ENCODE measurements at regions not wholly inside any gene's neighbourhood (a gene's known extent, or its start where the extent isn't known, plus 50 kb on each side); places are given as distances from the start of the nearest gene placed in this dataset.

- DNase-seq (ENCODE audit: low spot score) = no peak
- TF ChIP-seq, protein P1, sequence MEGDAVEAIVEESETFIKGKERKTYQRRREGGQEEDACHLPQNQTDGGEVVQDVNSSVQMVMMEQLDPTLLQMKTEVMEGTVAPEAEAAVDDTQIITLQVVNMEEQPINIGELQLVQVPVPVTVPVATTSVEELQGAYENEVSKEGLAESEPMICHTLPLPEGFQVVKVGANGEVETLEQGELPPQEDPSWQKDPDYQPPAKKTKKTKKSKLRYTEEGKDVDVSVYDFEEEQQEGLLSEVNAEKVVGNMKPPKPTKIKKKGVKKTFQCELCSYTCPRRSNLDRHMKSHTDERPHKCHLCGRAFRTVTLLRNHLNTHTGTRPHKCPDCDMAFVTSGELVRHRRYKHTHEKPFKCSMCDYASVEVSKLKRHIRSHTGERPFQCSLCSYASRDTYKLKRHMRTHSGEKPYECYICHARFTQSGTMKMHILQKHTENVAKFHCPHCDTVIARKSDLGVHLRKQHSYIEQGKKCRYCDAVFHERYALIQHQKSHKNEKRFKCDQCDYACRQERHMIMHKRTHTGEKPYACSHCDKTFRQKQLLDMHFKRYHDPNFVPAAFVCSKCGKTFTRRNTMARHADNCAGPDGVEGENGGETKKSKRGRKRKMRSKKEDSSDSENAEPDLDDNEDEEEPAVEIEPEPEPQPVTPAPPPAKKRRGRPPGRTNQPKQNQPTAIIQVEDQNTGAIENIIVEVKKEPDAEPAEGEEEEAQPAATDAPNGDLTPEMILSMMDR (IDR thresholded peaks at IDR 0.05; ENCODE audit: extremely low read depth, missing control alignments) = no peak
Measured at GRCh38 chr7:46230990-46231305, 309.9 kb upstream of the IGFBP3 start.

DNA sequence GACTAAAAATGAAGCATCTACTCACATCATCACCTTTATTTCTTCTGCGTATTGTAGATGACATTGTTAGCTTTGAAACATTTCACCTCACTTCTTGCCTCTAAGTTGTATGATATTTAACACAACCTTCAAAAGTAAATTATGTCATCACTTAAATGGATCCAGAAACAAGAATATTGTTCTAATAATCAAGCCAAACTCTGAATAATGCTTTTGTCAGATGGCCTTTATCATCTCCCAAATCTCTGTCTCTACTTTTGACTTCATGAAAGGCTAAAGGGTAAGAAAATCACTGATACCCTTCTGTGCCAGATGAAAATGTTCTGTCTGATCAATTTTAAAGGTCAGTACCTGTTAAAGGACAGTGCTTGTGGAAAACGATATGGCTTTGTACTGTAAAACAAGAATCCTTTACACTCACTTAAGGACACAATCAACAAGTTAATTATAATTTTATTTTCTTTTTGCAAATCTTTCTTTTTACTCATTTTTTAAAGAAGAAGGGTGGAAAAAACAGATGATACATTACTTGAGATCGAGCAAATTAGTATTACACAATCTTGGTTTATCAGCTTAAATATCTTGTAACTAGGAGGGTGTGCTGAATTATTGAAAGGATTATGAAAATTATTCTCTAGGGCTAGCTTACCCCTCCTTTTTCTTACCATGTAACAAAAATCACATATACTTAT is 309.4 kb upstream of the IGFBP3 start:
- no peak for DNase-seq (ENCODE audit: low spot score)
- TF ChIP-seq, protein P1 (IDR thresholded peaks at IDR 0.05; ENCODE audit: extremely low read depth, missing control alignments) = no peak

GRCh38 chr7:46229409-46229808 is 308.3 kb upstream of the IGFBP3 start:
- TF ChIP-seq, protein P1 (IDR thresholded peaks at IDR 0.05; ENCODE audit: extremely low read depth, missing control alignments) = no peak
- DNase-seq (ENCODE audit: low spot score) = no peak

GRCh38 chr7:46226860-46227259 is 305.8 kb upstream of the IGFBP3 start:
- no peak for DNase-seq (ENCODE audit: low spot score)
- TF ChIP-seq, protein P1 (IDR thresholded peaks at IDR 0.05; ENCODE audit: extremely low read depth, missing control alignments) = no peak

DNA sequence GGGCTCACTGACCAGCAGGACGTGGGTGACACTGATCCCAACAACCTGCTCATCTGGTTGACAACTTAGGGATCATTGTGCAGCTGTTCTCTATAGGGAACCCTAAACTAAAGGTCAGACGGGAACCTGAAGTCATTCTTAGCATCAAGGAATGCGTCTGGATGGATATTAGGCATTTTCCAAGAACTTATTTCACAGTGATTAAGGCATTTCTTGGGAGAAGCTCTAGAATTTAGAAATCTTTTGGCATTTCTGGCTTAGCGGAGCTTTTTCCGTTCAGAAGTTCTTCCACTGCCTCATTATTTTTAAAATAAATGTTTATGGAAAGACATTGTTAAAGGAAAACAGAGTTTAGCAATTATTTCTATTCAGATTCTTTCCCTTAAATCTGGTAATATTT is 303.3 kb upstream of the IGFBP3 start:
- DNase-seq (ENCODE audit: low spot score) = no peak
- TF ChIP-seq, protein P1 (IDR thresholded peaks at IDR 0.05; ENCODE audit: extremely low read depth, missing control alignments) = no peak

DNA sequence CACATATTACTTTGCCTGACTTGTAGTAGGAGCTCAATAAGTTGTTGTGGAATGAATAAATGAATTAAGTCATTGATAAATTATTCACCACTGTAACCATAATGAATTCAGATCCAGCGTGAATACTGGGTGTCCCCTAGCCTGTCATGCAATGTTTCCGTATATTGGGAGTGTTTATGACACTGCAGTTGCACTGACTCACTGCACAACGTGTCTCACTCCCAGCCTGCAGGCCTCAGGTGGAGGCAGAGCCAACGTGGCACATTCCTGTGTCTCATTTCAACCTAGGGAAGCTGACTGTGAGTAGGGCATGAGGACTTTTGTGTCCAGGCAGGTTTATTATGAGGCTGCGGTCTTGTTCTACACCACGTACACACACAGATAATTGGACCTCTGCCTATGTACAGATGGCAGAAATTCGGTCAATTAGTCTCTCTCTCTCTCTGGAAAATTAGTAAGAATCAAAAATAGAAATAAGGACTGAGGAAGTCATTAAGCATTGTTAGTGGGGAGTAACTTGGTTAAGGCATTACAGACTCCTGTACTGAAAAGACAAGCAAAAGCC is 299.1 kb upstream of the IGFBP3 start:
- TF ChIP-seq, protein P1 (IDR thresholded peaks at IDR 0.05; ENCODE audit: extremely low read depth, missing control alignments) = no peak
- no peak for DNase-seq (ENCODE audit: low spot score)

DNA sequence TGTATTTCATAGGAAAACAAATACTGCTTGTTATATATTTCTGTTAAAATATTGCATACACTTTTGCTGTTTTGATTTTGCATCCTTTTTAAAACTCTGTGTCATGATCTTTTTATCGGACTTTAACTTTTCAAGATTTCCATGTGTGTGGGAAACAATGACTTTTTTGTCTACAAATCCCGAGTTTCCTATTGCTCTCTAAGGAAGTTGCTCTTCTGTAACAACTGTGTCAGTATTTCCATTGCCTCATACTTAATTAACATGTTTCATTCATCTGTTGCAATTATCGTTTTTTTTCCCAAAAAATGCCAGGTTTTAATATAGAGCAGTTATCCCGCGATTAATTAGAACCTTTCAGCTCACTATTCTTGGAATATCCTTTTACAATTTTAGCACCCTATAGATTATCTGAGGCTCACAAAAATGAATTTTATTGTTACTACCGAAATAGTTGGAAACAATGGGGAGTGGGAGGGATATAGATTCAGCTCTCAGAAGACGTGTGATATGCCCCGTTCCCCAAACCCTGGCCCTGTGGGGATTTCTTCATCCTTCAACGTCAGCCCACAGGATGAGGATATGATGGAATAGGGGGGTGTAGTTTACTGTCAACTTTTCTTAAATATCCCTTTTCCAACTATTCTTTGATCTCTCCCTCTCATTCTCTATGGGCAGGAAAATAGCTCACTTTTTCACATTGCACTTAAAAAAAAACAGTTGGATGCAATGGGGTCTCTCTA is 297.6 kb upstream of the IGFBP3 start:
- TF ChIP-seq, protein P1 (IDR thresholded peaks at IDR 0.05; ENCODE audit: extremely low read depth, missing control alignments) = no peak
- no peak for DNase-seq (ENCODE audit: low spot score)
